ENCODE measurements at regions not wholly inside any gene's neighbourhood (a gene's known extent, or its start where the extent isn't known, plus 50 kb on each side); places are given as distances from the start of the nearest gene placed in this dataset.

DNA sequence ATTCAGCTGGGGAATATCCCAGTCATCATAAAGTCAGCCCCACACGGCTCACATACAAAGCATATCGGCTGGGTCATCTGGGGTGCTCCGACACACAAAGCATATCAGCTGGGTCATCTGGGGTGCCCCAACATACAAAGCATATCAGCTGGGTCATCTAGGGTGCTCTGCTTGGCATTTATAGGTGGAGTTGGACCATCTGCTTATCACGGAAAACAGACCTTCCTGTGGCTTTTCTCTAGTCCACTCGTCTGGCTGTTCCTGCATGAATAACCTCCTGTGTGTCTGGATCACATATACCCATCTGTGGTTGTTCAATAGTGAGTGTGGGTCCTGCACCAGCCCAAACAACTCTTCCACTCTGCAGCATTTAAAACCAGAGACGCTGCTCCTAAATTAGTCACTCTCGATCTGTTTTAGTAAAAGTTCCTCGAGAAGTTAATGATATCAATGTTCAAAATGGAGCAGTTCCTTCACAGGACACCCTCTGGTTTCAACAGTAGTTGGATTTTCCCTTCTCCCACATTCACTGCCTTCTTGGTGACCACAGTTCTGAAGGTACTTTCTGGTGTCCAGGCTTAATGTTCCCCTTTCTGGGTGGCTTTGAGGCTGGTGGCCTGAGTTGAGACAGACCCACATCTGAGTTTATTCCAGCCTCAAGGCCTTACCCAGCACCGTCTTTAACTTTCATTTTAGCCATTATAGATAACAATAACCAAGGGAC is 70.0 kb upstream of the FRG1 start:
- TF ChIP-seq, protein P1, sequence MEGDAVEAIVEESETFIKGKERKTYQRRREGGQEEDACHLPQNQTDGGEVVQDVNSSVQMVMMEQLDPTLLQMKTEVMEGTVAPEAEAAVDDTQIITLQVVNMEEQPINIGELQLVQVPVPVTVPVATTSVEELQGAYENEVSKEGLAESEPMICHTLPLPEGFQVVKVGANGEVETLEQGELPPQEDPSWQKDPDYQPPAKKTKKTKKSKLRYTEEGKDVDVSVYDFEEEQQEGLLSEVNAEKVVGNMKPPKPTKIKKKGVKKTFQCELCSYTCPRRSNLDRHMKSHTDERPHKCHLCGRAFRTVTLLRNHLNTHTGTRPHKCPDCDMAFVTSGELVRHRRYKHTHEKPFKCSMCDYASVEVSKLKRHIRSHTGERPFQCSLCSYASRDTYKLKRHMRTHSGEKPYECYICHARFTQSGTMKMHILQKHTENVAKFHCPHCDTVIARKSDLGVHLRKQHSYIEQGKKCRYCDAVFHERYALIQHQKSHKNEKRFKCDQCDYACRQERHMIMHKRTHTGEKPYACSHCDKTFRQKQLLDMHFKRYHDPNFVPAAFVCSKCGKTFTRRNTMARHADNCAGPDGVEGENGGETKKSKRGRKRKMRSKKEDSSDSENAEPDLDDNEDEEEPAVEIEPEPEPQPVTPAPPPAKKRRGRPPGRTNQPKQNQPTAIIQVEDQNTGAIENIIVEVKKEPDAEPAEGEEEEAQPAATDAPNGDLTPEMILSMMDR (IDR thresholded peaks at IDR 0.05), result no peak
- TF ChIP-seq POLR2A (IDR thresholded peaks at IDR 0.05), result no peak
